Liver (tissue), 8 donors: ENCODE measurements at regions not wholly inside any gene's neighbourhood (a gene's known extent, or its start where the extent isn't known, plus 50 kb on each side); places are given as distances from the start of the nearest gene placed in this dataset.
A peak's percentile ranks its signal among the peaks of the same experiment; 100 is the strongest.

Source experiments
- DNase-seq: peaks from one replicate; pipeline ENCODE4 v3.0.0-alpha.2; 2017; ENCODE audit warnings: low spot score
- H3K27ac ChIP-seq, 2 donors: one replicate each; pipeline ENCODE4 v1.7.0; 2013; ENCODE audit warnings: inconsistent platforms in 2 of 2, low read length in 2 of 2, control low read depth in 1 of 2, low read depth in 1 of 2, mild to moderate bottlenecking in 1 of 2
- H3K27me3 ChIP-seq, 4 donors: one replicate each; pipeline versions ENCODE4 v1.6.1 to v1.7.0; 2013; ENCODE audit warnings: low read length in 3 of 4, inconsistent platforms in 1 of 4, mild to moderate bottlenecking in 1 of 4, moderate library complexity in 1 of 4; ENCODE audit not compliant: control insufficient read depth in 4 of 4, insufficient read depth in 4 of 4
- H3K36me3 ChIP-seq, 4 donors: one replicate each; pipeline versions ENCODE4 v1.6.1 to v1.7.0; 2013; ENCODE audit warnings: low read length in 3 of 4, mild to moderate bottlenecking in 3 of 4, low read depth in 1 of 4, moderate library complexity in 1 of 4; ENCODE audit not compliant: control insufficient read depth in 4 of 4, insufficient read depth in 3 of 4
- H3K4me1 ChIP-seq, 4 donors: one replicate each; pipeline versions ENCODE4 v1.6.1 to v1.7.0; 2013; ENCODE audit warnings: low read length in 3 of 4, mild to moderate bottlenecking in 3 of 4, moderate library complexity in 1 of 4; ENCODE audit not compliant: control insufficient read depth in 4 of 4, insufficient read depth in 4 of 4
- H3K4me3 ChIP-seq, 3 donors: one replicate each; pipeline versions ENCODE4 v1.6.1 to v1.7.0; 2013; ENCODE audit warnings: low read length in 3 of 3, control low read depth in 1 of 3, low read depth in 1 of 3, mild to moderate bottlenecking in 1 of 3
- H3K9ac ChIP-seq, 2 donors: one replicate each; pipeline ENCODE4 v1.7.0; 2013; ENCODE audit warnings: low read length in 2 of 2, mild to moderate bottlenecking in 2 of 2, moderate library complexity in 2 of 2, control low read depth in 1 of 2, low read depth in 1 of 2
- H3K9me3 ChIP-seq, 4 donors: one replicate each; pipeline versions ENCODE4 v1.6.1 to v1.7.0; 2013; ENCODE audit warnings: low read length in 3 of 4; ENCODE audit not compliant: control insufficient read depth in 4 of 4
- ATF3 ChIP-seq: IDR thresholded peaks from 2 replicates; pipeline ENCODE4 v1.6.1; 2016; ENCODE audit warnings: antibody characterized with exemption
- CTCF ChIP-seq: fragments of 150-350 bp; IDR thresholded peaks from 2 replicates; pipeline ENCODE4 v1.5.1; 2017; ENCODE audit warnings: improper control_type of control experiment, low read depth, low read length; ENCODE audit not compliant: missing input control
- EGR1 ChIP-seq, 2 donors: IDR thresholded peaks; 2 replicates each; pipeline ENCODE4 v1.6.1; 2016 to 2018; ENCODE audit warnings: antibody characterized with exemption in 2 of 2, low read depth in 2 of 2
- FOXA1 ChIP-seq: IDR thresholded peaks from 2 replicates; pipeline ENCODE4 v1.6.1; 2016; ENCODE audit warnings: antibody characterized with exemption
- FOXA2 ChIP-seq: IDR thresholded peaks from 2 replicates; pipeline ENCODE4 v1.6.1; 2016; ENCODE audit warnings: antibody characterized with exemption
- GABPA ChIP-seq, 2 donors: IDR thresholded peaks in 1 of 2; conservative IDR thresholded peaks in 1 of 2; 2 replicates each; pipeline ENCODE4 v1.6.1; 2016; ENCODE audit warnings: antibody characterized with exemption in 2 of 2, mild to moderate bottlenecking in 1 of 2, moderate library complexity in 1 of 2
- HNF4A ChIP-seq, 2 donors: conservative IDR thresholded peaks; 2 replicates each; pipeline ENCODE4 v1.6.1; 2016; ENCODE audit warnings: antibody characterized with exemption in 2 of 2, mild to moderate bottlenecking in 2 of 2
- HNF4G ChIP-seq: IDR thresholded peaks from 2 replicates; pipeline ENCODE4 v1.6.1; 2016; ENCODE audit warnings: antibody characterized with exemption
- JUND ChIP-seq, 2 donors: IDR thresholded peaks; 2 replicates each; pipeline ENCODE4 v1.6.1; 2016; ENCODE audit warnings: antibody characterized with exemption in 2 of 2
- MAX ChIP-seq: IDR thresholded peaks from 2 replicates; pipeline ENCODE4 v1.6.1; 2016; ENCODE audit warnings: antibody characterized with exemption
- NR2F2 ChIP-seq: IDR thresholded peaks from 2 replicates; pipeline ENCODE4 v1.6.1; 2016; ENCODE audit warnings: antibody characterized with exemption
- RAD21 ChIP-seq, 2 donors: IDR thresholded peaks; 2 replicates each; pipeline ENCODE4 v1.6.1; 2016; ENCODE audit warnings: antibody characterized with exemption in 2 of 2, mild to moderate bottlenecking in 2 of 2
- REST ChIP-seq: IDR thresholded peaks from 2 replicates; pipeline ENCODE4 v1.6.1; 2016; ENCODE audit warnings: antibody characterized with exemption, mild to moderate bottlenecking
- RXRA ChIP-seq, 2 donors: IDR thresholded peaks; 2 replicates each; pipeline ENCODE4 v1.6.1; 2017 to 2018; ENCODE audit warnings: antibody characterized with exemption in 2 of 2, mild to moderate bottlenecking in 1 of 2
- SP1 ChIP-seq: IDR thresholded peaks from 2 replicates; pipeline ENCODE4 v1.6.1; 2018; ENCODE audit warnings: antibody characterized with exemption, mild to moderate bottlenecking
- TAF1 ChIP-seq: conservative IDR thresholded peaks from 2 replicates; pipeline ENCODE4 v1.6.1; 2016; ENCODE audit warnings: antibody characterized with exemption, mild to moderate bottlenecking
- YY1 ChIP-seq: IDR thresholded peaks from 2 replicates; pipeline ENCODE4 v1.6.1; 2016; ENCODE audit warnings: antibody characterized with exemption, mild to moderate bottlenecking
- ZBTB33 ChIP-seq: IDR thresholded peaks from 2 replicates; pipeline ENCODE4 v1.6.1; 2016; ENCODE audit warnings: antibody characterized with exemption
- WGBS: extraction: QIAGEN DNeasy Blood & Tissue Kit; methylation state at CpG from one replicate; pipeline ENCODE4 v1.1.7; 2013; 5-methylcytosine and 5-hydroxymethylcytosine counted together
- donor health status: healthy.
- donor health status: healthy.
- donor health status: healthy.
- donor health status: healthy.
- donor health status: healthy.

GRCh38 chr2:64203131-64203857 is 59.1 kb upstream of the PELI1 start:
- peak overlapping the region in 1 of 2 donors; percentile 66 for H3K27ac ChIP-seq
- H3K27me3 ChIP-seq: no peaks in the 10 kb centered on the region
- no peak overlapping the region for H3K4me3 ChIP-seq
- no peak overlapping the region for H3K9ac ChIP-seq
- TF ChIP-seq TAF1: no peak
- no peak for TF ChIP-seq HNF4A (conservative IDR thresholded peaks at IDR 0.05)
- TF ChIP-seq NR2F2: no peak
- TF ChIP-seq YY1: no peak
- no peak for TF ChIP-seq REST
- TF ChIP-seq RAD21 (IDR thresholded peaks at IDR 0.05): no peak
- no peak for TF ChIP-seq ATF3
- no peak for TF ChIP-seq ZBTB33
- no peak for TF ChIP-seq FOXA2
- no peak for TF ChIP-seq GABPA (IDR thresholded peaks at IDR 0.05 in 1 of 2, conservative IDR thresholded peaks at IDR 0.05 in 1 of 2)
- TF ChIP-seq HNF4G: no peak
- no peak for TF ChIP-seq FOXA1
- no peak for TF ChIP-seq EGR1 (IDR thresholded peaks at IDR 0.05; ENCODE audit: low read depth in 2 of 2)
- no peak for TF ChIP-seq RXRA (IDR thresholded peaks at IDR 0.05)
- no peak for TF ChIP-seq JUND (IDR thresholded peaks at IDR 0.05)
- TF ChIP-seq MAX: no peak
- TF ChIP-seq CTCF: no peak
- TF ChIP-seq SP1: no peak
- H3K4me1 ChIP-seq: no peaks in the 10 kb centered on the region
- no peak for DNase-seq
- WGBS: 82% methylated on average over 4 of the region's 4 CpGs
- no peaks in the 10 kb centered on the region for H3K9me3 ChIP-seq
- H3K36me3 ChIP-seq: no peaks in the 10 kb centered on the region
